Ishikawa (cell line): ENCODE measurements at regions not wholly inside any gene's neighbourhood (a gene's known extent, or its start where the extent isn't known, plus 50 kb on each side); places are given as distances from the start of the nearest gene placed in this dataset.

Source experiments
- CEBPB ChIP-seq: IDR thresholded peaks from 2 replicates; pipeline ENCODE4 v1.6.1; 2012
- CREB1 ChIP-seq: IDR thresholded peaks from 2 replicates; pipeline ENCODE4 v1.6.1; 2012; ENCODE audit warnings: low read depth
- EGR1 ChIP-seq: IDR thresholded peaks from 2 replicates; pipeline ENCODE4 v1.6.1; 2012
- EP300 ChIP-seq: IDR thresholded peaks from 2 replicates; pipeline ENCODE4 v1.6.1; 2012; ENCODE audit warnings: borderline replicate concordance
- FOXM1 ChIP-seq: IDR thresholded peaks from 2 replicates; pipeline ENCODE4 v1.6.1; 2012; ENCODE audit warnings: low read depth, borderline replicate concordance
- NFIC ChIP-seq: IDR thresholded peaks from 2 replicates; pipeline ENCODE4 v1.6.1; 2012
- RAD21 ChIP-seq: IDR thresholded peaks from 2 replicates; pipeline ENCODE4 v1.6.1; 2012; ENCODE audit warnings: low read depth
- TAF1 ChIP-seq: IDR thresholded peaks from 2 replicates; pipeline ENCODE4 v1.6.1; 2012; ENCODE audit warnings: low read depth, mild to moderate bottlenecking
- TCF12 ChIP-seq: IDR thresholded peaks from 2 replicates; pipeline ENCODE4 v1.6.1; 2012; ENCODE audit warnings: low read depth
- TEAD4 ChIP-seq: IDR thresholded peaks from 2 replicates; pipeline ENCODE4 v1.6.1; 2012
- YY1 ChIP-seq: IDR thresholded peaks from 2 replicates; pipeline ENCODE4 v1.6.1; 2012; ENCODE audit warnings: low read depth
- ZBTB7A ChIP-seq: IDR thresholded peaks from 2 replicates; pipeline ENCODE4 v1.6.1; 2012; ENCODE audit warnings: low read depth
- TF ChIP-seq, protein P1 (sequence below): IDR thresholded peaks from 2 replicates; pipeline ENCODE4 v1.6.1; 2012
- TF ChIP-seq, protein P2 (sequence below): IDR thresholded peaks from 2 replicates; pipeline ENCODE4 v1.6.1; 2012; ENCODE audit warnings: low read depth, mild to moderate bottlenecking
- TF ChIP-seq, protein P3 (sequence below): IDR thresholded peaks from 2 replicates; pipeline ENCODE4 v1.6.1; 2012

DNA sequence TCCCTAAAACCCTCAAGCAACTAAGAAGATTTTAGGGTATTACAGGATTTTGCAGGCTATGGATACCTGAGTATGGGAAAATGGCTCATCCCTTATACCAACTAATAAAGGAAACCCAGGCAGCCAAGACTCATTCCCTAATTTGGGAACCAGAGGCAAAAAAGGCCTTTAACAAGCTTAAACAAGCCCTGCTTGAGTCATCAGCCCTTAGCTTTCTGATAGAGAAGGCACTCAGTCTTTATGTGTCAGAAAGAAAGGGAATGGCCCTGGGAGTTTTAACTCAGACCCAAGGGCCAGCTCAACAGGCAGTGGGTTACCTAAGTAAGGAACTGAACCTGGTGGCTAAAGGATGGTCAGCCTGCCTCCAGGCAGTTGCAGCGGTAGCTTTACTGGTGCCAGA, 96.9 kb upstream of the RMP24 start:
- TF ChIP-seq, protein P1, sequence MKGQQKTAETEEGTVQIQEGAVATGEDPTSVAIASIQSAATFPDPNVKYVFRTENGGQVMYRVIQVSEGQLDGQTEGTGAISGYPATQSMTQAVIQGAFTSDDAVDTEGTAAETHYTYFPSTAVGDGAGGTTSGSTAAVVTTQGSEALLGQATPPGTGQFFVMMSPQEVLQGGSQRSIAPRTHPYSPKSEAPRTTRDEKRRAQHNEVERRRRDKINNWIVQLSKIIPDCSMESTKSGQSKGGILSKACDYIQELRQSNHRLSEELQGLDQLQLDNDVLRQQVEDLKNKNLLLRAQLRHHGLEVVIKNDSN: no peak
- no peak for TF ChIP-seq CREB1
- no peak for TF ChIP-seq YY1
- TF ChIP-seq TEAD4: no peak
- TF ChIP-seq RAD21: no peak
- TF ChIP-seq NFIC: no peak
- TF ChIP-seq, protein P2, sequence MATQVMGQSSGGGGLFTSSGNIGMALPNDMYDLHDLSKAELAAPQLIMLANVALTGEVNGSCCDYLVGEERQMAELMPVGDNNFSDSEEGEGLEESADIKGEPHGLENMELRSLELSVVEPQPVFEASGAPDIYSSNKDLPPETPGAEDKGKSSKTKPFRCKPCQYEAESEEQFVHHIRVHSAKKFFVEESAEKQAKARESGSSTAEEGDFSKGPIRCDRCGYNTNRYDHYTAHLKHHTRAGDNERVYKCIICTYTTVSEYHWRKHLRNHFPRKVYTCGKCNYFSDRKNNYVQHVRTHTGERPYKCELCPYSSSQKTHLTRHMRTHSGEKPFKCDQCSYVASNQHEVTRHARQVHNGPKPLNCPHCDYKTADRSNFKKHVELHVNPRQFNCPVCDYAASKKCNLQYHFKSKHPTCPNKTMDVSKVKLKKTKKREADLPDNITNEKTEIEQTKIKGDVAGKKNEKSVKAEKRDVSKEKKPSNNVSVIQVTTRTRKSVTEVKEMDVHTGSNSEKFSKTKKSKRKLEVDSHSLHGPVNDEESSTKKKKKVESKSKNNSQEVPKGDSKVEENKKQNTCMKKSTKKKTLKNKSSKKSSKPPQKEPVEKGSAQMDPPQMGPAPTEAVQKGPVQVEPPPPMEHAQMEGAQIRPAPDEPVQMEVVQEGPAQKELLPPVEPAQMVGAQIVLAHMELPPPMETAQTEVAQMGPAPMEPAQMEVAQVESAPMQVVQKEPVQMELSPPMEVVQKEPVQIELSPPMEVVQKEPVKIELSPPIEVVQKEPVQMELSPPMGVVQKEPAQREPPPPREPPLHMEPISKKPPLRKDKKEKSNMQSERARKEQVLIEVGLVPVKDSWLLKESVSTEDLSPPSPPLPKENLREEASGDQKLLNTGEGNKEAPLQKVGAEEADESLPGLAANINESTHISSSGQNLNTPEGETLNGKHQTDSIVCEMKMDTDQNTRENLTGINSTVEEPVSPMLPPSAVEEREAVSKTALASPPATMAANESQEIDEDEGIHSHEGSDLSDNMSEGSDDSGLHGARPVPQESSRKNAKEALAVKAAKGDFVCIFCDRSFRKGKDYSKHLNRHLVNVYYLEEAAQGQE: no peak
- no peak for TF ChIP-seq CEBPB
- no peak for TF ChIP-seq EP300
- TF ChIP-seq TCF12: no peak
- no peak for TF ChIP-seq EGR1
- TF ChIP-seq, protein P3, sequence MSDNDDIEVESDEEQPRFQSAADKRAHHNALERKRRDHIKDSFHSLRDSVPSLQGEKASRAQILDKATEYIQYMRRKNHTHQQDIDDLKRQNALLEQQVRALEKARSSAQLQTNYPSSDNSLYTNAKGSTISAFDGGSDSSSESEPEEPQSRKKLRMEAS: no peak
- TF ChIP-seq TAF1: no peak
- TF ChIP-seq FOXM1: no peak
- TF ChIP-seq ZBTB7A: no peak

DNA sequence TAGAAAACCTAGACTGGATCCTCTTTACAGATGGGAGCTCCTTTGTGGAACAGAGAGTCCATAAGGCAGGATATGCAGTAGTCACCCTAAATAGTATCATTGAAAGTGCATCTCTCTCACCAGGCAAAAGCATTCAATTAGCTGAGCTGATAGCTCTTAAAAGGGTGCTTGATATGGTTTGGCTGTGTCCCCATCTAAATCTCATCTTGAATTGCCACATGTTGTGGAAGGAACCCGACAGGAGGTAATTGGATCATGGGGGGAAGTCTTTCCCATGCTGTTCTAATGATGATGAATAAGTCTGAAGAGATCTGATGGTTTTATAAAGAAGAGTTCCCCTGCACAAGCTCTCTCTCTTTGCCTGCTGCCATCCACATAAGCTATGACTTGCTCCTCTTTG, 96.2 kb upstream of the RMP24 start:
- TF ChIP-seq NFIC (no peak), TEAD4 (no peak)

DNA sequence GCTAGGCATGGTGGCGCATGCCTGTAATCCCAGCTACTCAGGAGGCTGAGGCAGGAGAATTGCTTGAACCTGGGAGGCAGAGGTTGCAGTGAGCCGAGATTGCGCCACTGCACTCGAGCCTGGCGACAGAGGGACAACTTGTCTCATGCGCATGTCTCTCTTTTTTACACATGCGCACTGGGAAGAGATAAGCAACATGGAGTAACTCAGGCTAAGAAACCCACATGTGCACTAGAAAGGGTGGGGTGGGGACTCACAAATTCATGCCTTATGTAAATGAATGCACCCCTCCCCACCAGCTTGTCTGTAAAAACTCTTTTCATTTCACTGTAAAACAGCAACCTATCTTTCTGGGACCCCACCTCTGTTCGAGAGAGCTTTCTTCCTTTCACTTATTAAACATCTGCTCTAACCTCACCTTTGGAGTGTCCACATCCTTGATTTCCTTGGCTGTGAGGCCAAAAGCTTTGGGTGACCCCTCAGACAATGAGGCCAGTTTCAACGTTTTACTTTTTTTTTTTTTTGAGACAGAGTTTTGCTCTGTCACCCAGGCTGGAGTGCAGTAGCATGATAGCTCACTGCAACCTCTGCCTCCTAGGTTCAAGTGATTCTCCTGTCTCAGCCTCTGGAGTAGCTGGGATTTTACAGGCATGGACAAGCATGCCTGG, 91.6 kb upstream of the RMP24 start:
- TF ChIP-seq TEAD4 (no peak), YY1 (no peak), RAD21 (no peak)

DNA sequence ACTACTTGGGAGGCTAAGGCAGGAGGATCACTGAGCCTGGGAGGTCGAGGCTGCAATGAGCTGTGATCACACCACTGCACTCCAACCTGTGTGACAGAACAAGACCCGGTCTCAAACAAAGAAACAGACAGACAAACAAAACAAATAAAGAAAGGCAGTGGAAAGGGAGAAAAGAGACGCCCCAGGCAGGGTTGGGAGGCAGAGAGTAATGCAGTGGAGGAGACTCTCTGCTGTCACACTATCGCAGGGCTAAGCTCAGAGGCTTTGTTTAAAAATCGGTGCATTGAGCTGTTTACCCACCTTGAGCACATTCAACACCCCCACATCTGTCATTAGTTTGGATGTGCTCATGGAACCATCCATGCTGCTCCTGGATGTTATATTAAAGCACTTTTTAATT, 84.2 kb upstream of the RMP24 start:
- no peak for TF ChIP-seq EGR1

DNA sequence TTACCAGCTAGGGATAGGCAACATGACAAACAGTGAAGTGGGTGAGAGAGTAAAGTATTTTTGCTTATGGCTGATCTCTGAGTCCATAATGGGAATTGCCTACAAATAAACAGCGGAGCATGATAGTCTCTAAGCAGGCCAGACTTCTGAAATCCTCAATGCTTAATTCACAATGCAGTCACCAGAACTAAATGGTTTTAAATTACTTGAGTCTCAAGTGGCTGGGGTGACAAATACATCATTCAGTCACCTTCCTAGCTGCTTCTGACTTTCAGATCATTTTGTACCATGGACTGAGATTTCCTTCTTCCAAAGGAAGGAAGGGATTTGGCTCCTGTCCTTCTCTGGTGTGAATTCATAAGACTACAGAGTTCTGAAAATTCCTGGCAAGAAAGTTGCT, 82.8 kb upstream of the RMP24 start:
- no peak for TF ChIP-seq TCF12
- TF ChIP-seq NFIC: no peak
- no peak for TF ChIP-seq YY1
- TF ChIP-seq ZBTB7A: no peak
- TF ChIP-seq RAD21: no peak
- TF ChIP-seq EP300: no peak

DNA sequence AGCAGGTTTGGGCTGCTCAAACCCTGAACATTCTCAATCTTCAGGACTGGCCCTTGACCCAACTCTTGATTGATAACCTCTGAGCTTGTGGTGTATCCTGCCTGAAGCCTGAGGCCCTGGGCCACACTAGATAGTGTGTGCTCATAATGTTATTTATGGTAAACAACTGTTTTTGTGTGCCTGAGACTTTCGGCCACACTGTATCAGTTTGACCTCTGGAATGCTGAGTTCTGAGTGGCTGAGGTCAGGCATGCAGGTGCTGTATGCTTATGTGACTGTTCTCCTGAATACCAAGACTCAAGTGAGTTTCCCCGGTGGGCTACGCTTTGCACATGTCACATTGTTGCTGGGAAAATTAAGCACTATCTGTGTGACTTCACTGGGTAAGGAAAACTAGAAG, 82.2 kb upstream of the RMP24 start:
- no peak for TF ChIP-seq EGR1
- no peak for TF ChIP-seq FOXM1
- TF ChIP-seq, protein P3: no peak
- no peak for TF ChIP-seq NFIC
- TF ChIP-seq YY1: no peak

DNA sequence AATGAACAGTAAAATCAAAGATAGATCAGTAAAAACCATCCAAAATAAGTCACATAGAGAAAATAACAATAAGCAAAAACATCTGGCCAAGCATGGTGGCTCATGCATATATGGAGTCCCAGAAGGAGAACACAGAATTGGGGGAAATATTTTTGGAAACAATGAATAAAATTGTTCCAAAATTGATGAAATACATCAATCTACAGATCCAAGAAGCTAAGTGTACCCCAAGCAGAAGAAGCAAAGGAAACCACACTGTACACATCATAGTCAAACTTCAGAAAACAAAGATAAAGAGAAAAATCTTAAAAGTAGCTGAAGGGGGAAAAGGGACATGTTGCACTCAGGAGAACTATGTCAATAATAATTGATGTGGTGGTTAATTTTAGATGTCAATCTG, 80.4 kb upstream of the RMP24 start:
- TF ChIP-seq EGR1 (no peak), FOXM1 (no peak), RAD21 (no peak), TEAD4 (no peak)

DNA sequence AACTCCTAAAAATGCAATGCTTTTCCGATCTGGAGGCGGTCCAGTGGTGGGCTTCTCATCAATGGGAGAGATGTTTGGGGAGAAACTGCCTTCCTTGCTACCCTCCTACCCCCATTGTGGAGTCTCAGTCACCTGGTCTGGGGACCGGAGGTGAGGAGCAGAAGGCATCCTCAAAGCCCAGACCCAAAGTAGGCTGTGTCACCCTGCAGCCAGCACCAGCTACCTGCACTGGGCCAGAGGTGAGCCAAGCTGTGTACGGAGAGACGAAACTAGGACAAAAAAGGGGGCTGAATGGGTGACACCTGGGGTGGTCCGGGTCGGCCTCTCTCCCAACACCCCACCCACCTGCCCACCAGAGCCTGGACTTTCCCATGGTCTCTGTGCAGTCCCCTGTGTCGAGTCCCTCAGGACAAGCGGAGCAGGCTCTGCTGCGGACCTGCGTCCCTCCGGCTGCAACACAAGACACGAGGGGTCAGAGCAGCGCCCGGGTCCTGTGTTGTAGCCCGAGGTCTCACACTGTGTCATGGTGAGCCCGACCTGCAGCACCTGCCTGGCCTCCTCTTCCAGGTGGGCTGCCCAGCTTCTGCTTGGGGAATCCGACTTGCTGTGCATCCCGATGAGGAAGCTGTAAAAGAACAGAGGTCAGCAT, 68.0 kb upstream of the RMP24 start:
- TF ChIP-seq, protein P3: no peak
- TF ChIP-seq RAD21: no peak
- TF ChIP-seq TEAD4: no peak
- TF ChIP-seq YY1: no peak
- TF ChIP-seq EGR1: no peak
- TF ChIP-seq, protein P2: no peak
- TF ChIP-seq, protein P1: no peak
- no peak for TF ChIP-seq TCF12
- no peak for TF ChIP-seq ZBTB7A
- no peak for TF ChIP-seq NFIC
- no peak for TF ChIP-seq TAF1
- TF ChIP-seq EP300: no peak
- no peak for TF ChIP-seq CEBPB
- TF ChIP-seq CREB1: no peak
- TF ChIP-seq FOXM1: no peak
